CD14-positive monocyte (primary cell): ENCODE measurements at regions not wholly inside any gene's neighbourhood (a gene's known extent, or its start where the extent isn't known, plus 50 kb on each side); places are given as distances from the start of the nearest gene placed in this dataset.

Experiments used
- DNase-seq, 3 donors: peaks; one replicate each; pipeline ENCODE4 v3.0.0-alpha.2; 2011 to 2022
- H2AFZ ChIP-seq: 2 replicates; pipeline ENCODE4 v1.6.0; 2012; ENCODE audit warnings: mild to moderate bottlenecking, low read depth, low read length, inconsistent platforms; ENCODE audit not compliant: insufficient read depth, poor library complexity, severe bottlenecking
- H3K27ac ChIP-seq, 2 donors: 1 replicate in 1 of 2; 2 replicates in 1 of 2; pipeline ENCODE4 v1.5.1; 2012 to 2013; ENCODE audit warnings: low read length in 2 of 2, control low read depth in 1 of 2, inconsistent platforms in 1 of 2, low read depth in 1 of 2, mild to moderate bottlenecking in 1 of 2
- H3K27me3 ChIP-seq, 2 donors: one replicate each; pipeline versions ENCODE4 v1.6.0 to v1.6.1; 2011 to 2013; ENCODE audit warnings: low read length in 2 of 2; ENCODE audit not compliant: control insufficient read depth in 2 of 2, insufficient read depth in 2 of 2
- H3K36me3 ChIP-seq, 2 donors: replicated peaks in 1 of 2; 1 replicate in 1 of 2; 2 replicates in 1 of 2; pipeline versions ENCODE4 v1.5.1 to v1.6.1; 2012 to 2013; ENCODE audit warnings: low read length in 2 of 2, control low read depth in 1 of 2, inconsistent platforms in 1 of 2, mild to moderate bottlenecking in 1 of 2; ENCODE audit not compliant: insufficient read depth in 2 of 2, control insufficient read depth in 1 of 2
- H3K4me1 ChIP-seq, 2 donors: 1 replicate in 1 of 2; 2 replicates in 1 of 2; pipeline versions ENCODE4 v1.5.1 to v1.6.1; 2012 to 2013; ENCODE audit warnings: low read length in 2 of 2, control low read depth in 1 of 2, inconsistent platforms in 1 of 2, mild to moderate bottlenecking in 1 of 2, moderate library complexity in 1 of 2; ENCODE audit not compliant: insufficient read depth in 2 of 2, control insufficient read depth in 1 of 2
- H3K4me2 ChIP-seq: replicated peaks from 2 replicates; pipeline ENCODE3; 2012; ENCODE audit warnings: low read length, moderate library complexity, mild to moderate bottlenecking; ENCODE audit not compliant: poor library complexity, severe bottlenecking; ENCODE audit errors: extremely low read depth
- H3K4me3 ChIP-seq, 3 experiments: fragments of 200-600 bp in 1 of 3; sonication (generic) in 1 of 3; replicated peaks in 1 of 3; 1 replicate in 2 of 3; 2 replicates in 1 of 3; pipeline ENCODE4 v1.5.1; 2011 to 2013; ENCODE audit warnings: low read length in 3 of 3, mild to moderate bottlenecking in 3 of 3, control low read depth in 2 of 3, low read depth in 2 of 3, inconsistent platforms in 1 of 3, moderate library complexity in 1 of 3
- H3K79me2 ChIP-seq: 2 replicates; pipeline ENCODE4 v1.6.0; 2012; ENCODE audit warnings: mild to moderate bottlenecking, control low read depth, inconsistent platforms, low read length, moderate library complexity; ENCODE audit not compliant: insufficient read depth
- H3K9ac ChIP-seq: 2 replicates; pipeline ENCODE4 v1.6.0; 2017; ENCODE audit warnings: low read length, mild to moderate bottlenecking; ENCODE audit not compliant: insufficient read depth, poor library complexity, severe bottlenecking
- H3K9me3 ChIP-seq, 2 donors: replicated peaks in 1 of 2; 1 replicate in 1 of 2; 2 replicates in 1 of 2; pipeline versions ENCODE4 v1.5.1 to v1.6.1; 2012 to 2013; ENCODE audit warnings: low read length in 2 of 2, control low read depth in 1 of 2; ENCODE audit not compliant: control insufficient read depth in 1 of 2, insufficient read depth in 1 of 2
- H4K20me1 ChIP-seq: 2 replicates; pipeline ENCODE4 v1.6.0; 2012; ENCODE audit warnings: mild to moderate bottlenecking, low read length, control low read depth, moderate library complexity; ENCODE audit not compliant: insufficient read depth
- H3K27ac Mint-ChIP-seq, 7 donors: one replicate each; pipeline ENCODE4 v1.8.0; 2020; ENCODE audit warnings: mild to moderate bottlenecking in 7 of 7, mixed read lengths in 7 of 7, moderate library complexity in 6 of 7, inconsistent platforms in 2 of 7
- H3K27me3 Mint-ChIP-seq, 3 donors: one replicate each; pipeline ENCODE4 v1.8.0; 2021 to 2022; ENCODE audit warnings: low read depth in 3 of 3, mild to moderate bottlenecking in 3 of 3, mixed read lengths in 3 of 3, moderate library complexity in 3 of 3, inconsistent platforms in 1 of 3
- H3K36me3 Mint-ChIP-seq, 2 donors: one replicate each; pipeline ENCODE4 v1.8.0; 2020; ENCODE audit warnings: mixed read lengths in 2 of 2, inconsistent platforms in 1 of 2, mild to moderate bottlenecking in 1 of 2
- H3K4me1 Mint-ChIP-seq: one replicate; pipeline ENCODE4 v1.8.0; 2020; ENCODE audit warnings: mild to moderate bottlenecking, mixed read lengths
- H3K4me3 Mint-ChIP-seq, 2 donors: one replicate each; pipeline ENCODE4 v1.8.0; 2020; ENCODE audit warnings: mild to moderate bottlenecking in 2 of 2, mixed read lengths in 2 of 2, moderate library complexity in 1 of 2
- H3K9me3 Mint-ChIP-seq, 7 donors: one replicate each; pipeline ENCODE4 v1.8.0; 2020 to 2022; ENCODE audit warnings: mixed read lengths in 7 of 7, mild to moderate bottlenecking in 6 of 7, moderate library complexity in 6 of 7, inconsistent platforms in 2 of 7
- intact Hi-C, 2 donors: fragments of 100-400 bp; cut with micrococcal nuclease; formaldehyde crosslinking; loops; one replicate each; pipeline versions ENCODE4 v1.15.0 to v1.15.1; 2023
- TF ChIP-seq, protein P1 (sequence below): fragments of 200-600 bp; IDR thresholded peaks from one replicate; pipeline ENCODE4 v1.8.0; 2022; ENCODE audit warnings: antibody characterized with exemption, mild to moderate bottlenecking

DNA sequence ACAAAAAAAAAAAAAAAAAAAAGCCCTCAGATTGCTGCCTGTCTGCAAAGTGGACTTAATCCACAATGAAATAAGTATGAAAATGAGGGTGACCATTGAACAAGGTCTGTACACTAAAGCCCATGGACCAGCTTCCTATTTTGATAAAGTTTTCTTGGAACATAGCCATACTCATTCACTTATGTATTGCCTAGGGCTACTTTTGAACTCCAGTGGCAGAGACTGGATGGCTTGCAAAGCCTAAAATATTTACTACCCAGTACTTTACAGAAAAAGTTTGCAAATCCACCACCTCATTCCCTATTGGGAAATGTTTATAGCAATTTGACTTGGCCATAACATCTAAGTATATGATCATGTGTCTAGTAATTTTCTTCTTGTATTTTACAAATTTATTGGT is 481.7 kb downstream of the NAF1 start:
- Mint-ChIP-seq H3K4me1 (no peaks in the 10 kb centered on the region), H3K9me3 (peaks cover 0 to 4% (median 0%) of the 10 kb centered on the region in 7 donors), H3K4me3 (no peak overlapping the region), H3K27me3 (no peaks in the 10 kb centered on the region), H3K36me3 (no peaks in the 10 kb centered on the region), H3K27ac (no peak overlapping the region)
- Histone ChIP-seq H3K9me3 (peaks cover 0 to 4% of the 10 kb centered on the region in 2 donors), H3K36me3 (no peaks in the 10 kb centered on the region), H2AFZ (no peak overlapping the region), H3K9ac (no peak overlapping the region), H3K79me2 (no peaks in the 10 kb centered on the region), H3K4me1 (no peaks in the 10 kb centered on the region), H3K4me2 (no peak overlapping the region), H3K27ac (no peak overlapping the region), H3K27me3 (no peaks in the 10 kb centered on the region), H4K20me1 (no peaks in the 10 kb centered on the region), H3K4me3 (no peak overlapping the region)
- DNase-seq = no peak
- TF ChIP-seq, protein P1, sequence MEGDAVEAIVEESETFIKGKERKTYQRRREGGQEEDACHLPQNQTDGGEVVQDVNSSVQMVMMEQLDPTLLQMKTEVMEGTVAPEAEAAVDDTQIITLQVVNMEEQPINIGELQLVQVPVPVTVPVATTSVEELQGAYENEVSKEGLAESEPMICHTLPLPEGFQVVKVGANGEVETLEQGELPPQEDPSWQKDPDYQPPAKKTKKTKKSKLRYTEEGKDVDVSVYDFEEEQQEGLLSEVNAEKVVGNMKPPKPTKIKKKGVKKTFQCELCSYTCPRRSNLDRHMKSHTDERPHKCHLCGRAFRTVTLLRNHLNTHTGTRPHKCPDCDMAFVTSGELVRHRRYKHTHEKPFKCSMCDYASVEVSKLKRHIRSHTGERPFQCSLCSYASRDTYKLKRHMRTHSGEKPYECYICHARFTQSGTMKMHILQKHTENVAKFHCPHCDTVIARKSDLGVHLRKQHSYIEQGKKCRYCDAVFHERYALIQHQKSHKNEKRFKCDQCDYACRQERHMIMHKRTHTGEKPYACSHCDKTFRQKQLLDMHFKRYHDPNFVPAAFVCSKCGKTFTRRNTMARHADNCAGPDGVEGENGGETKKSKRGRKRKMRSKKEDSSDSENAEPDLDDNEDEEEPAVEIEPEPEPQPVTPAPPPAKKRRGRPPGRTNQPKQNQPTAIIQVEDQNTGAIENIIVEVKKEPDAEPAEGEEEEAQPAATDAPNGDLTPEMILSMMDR = no peak
- intact Hi-C loops = no loop called here

DNA sequence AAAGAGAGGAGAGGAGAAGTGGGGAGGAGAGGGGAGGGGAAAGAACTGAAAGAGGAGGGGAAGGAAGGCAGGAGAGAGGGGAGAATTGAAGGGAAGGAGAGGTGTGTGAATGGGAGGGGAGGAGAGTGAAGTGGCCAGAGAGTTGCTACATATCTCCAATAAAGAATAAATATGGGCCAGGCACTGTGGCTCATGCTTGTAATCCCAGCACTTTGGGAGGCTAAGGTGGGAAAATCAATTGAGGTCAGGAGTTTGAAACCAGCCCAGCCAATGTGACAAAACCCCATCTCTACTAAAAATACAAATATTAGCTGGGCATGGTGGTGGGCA is 482.4 kb downstream of the NAF1 start:
- intact Hi-C loops = no loop called here
- Histone ChIP-seq H3K9me3 (peaks cover 0 to 4% of the 10 kb centered on the region in 2 donors), H3K36me3 (no peaks in the 10 kb centered on the region), H3K4me2 (no peak overlapping the region), H3K9ac (no peak overlapping the region), H2AFZ (no peak overlapping the region), H3K4me3 (no peak overlapping the region), H4K20me1 (no peaks in the 10 kb centered on the region), H3K79me2 (no peaks in the 10 kb centered on the region), H3K27ac (no peak overlapping the region), H3K4me1 (no peaks in the 10 kb centered on the region), H3K27me3 (no peaks in the 10 kb centered on the region)
- no peaks in the 10 kb centered on the region for H3K27me3 Mint-ChIP-seq
- H3K4me1 Mint-ChIP-seq = no peaks in the 10 kb centered on the region
- no peaks in the 10 kb centered on the region for H3K36me3 Mint-ChIP-seq
- TF ChIP-seq, protein P1 = no peak
- H3K27ac Mint-ChIP-seq = no peak overlapping the region
- H3K9me3 Mint-ChIP-seq = peaks cover 0 to 4% (median 0%) of the 10 kb centered on the region in 7 donors
- no peak overlapping the region for H3K4me3 Mint-ChIP-seq
- DNase-seq = no peak
